IMR-90 (cell line): ENCODE measurements at regions not wholly inside any gene's neighbourhood (a gene's known extent, or its start where the extent isn't known, plus 50 kb on each side); places are given as distances from the start of the nearest gene placed in this dataset.
A peak's percentile ranks its signal among the peaks of the same experiment; 100 is the strongest.

Experiments used
- ATAC-seq: fragments of 200-7000 bp; cut with Tn5 transposase; 2 replicates; pipeline ENCODE4 v1.9.1; 2020; ENCODE audit warnings: low read depth, mild to moderate bottlenecking, moderate library complexity
- BruUV-seq: library from RNA; stranded (reverse); fragments of 400-500 nt; replicated peaks from 2 replicates; lab custom pipeline; 2021; lab: Mats Ljungman, UMichigan
- CTCF ChIA-PET: fragments of 300-600 bp; formaldehyde crosslinking; extraction: SDS; loops from one replicate; lab custom pipeline; 2021; ENCODE audit warnings: antibody characterized with exemption; lab: Yijun Ruan, JAX
- POLR2A ChIA-PET: fragments of 300-600 bp; sonication (Branson Sonifier 250); formaldehyde crosslinking; loops from one replicate; lab custom pipeline; 2022; ENCODE audit warnings: antibody characterized with exemption; ENCODE audit not compliant: unreplicated experiment; lab: Charles Lee
- DNase-seq: peaks from one replicate; pipeline ENCODE4 v3.0.0; 2013
- H2AFZ ChIP-seq: replicated peaks from 2 replicates; pipeline ENCODE3; 2013; ENCODE audit warnings: low read length, mild to moderate bottlenecking; ENCODE audit not compliant: poor library complexity
- H2AK5ac ChIP-seq: 2 replicates; pipeline ENCODE4 v1.6.1; 2013; ENCODE audit warnings: low read depth, low read length, inconsistent platforms
- H2AK9ac ChIP-seq: replicated peaks from 2 replicates; pipeline ENCODE3; 2013; ENCODE audit warnings: mild to moderate bottlenecking, low read depth, low read length, moderate library complexity; ENCODE audit not compliant: poor library complexity
- H2BK120ac ChIP-seq: 2 replicates; pipeline ENCODE4 v1.6.1; 2013; ENCODE audit warnings: low read depth, low read length, inconsistent platforms
- H2BK15ac ChIP-seq: 3 replicates; pipeline ENCODE4 v1.6.1; 2013; ENCODE audit warnings: low read depth, low read length, inconsistent platforms
- H2BK20ac ChIP-seq: 2 replicates; pipeline ENCODE4 v1.6.1; 2013; ENCODE audit warnings: low read depth, mild to moderate bottlenecking, inconsistent platforms, low read length, moderate library complexity
- H2BK5ac ChIP-seq: 2 replicates; pipeline ENCODE4 v1.6.1; 2013; ENCODE audit warnings: mild to moderate bottlenecking, low read depth, low read length, inconsistent platforms; ENCODE audit not compliant: poor library complexity, severe bottlenecking
- H3K14ac ChIP-seq: replicated peaks from 2 replicates; pipeline ENCODE4 v1.6.1; 2013; ENCODE audit warnings: low read depth, low read length, inconsistent platforms
- H3K18ac ChIP-seq: 2 replicates; pipeline ENCODE4 v1.6.1; 2013; ENCODE audit warnings: low read depth, low read length, control low read depth
- H3K23ac ChIP-seq: 2 replicates; pipeline ENCODE4 v1.6.1; 2013; ENCODE audit warnings: low read depth, low read length, inconsistent platforms
- H3K27ac ChIP-seq: 2 replicates; pipeline ENCODE4 v1.5.1; 2013; ENCODE audit warnings: mild to moderate bottlenecking, control low read depth, low read length; ENCODE audit not compliant: insufficient read depth
- H3K27me3 ChIP-seq: 2 replicates; pipeline ENCODE4 v1.6.1; 2013; ENCODE audit warnings: low read length; ENCODE audit not compliant: control insufficient read depth, insufficient read depth
- H3K36me3 ChIP-seq: 2 replicates; pipeline ENCODE4 v1.6.1; 2013; ENCODE audit warnings: low read length, mixed read lengths; ENCODE audit not compliant: control insufficient read depth, insufficient read depth
- H3K4ac ChIP-seq: 2 replicates; pipeline ENCODE4 v1.6.1; 2013; ENCODE audit warnings: low read depth, low read length, inconsistent platforms
- H3K4me1 ChIP-seq: 2 replicates; pipeline ENCODE4 v1.6.1; 2013; ENCODE audit warnings: low read length, mixed read lengths; ENCODE audit not compliant: control insufficient read depth, insufficient read depth
- H3K4me2 ChIP-seq: 2 replicates; pipeline ENCODE4 v1.6.1; 2013; ENCODE audit warnings: low read depth, mild to moderate bottlenecking, control low read depth, low read length, moderate library complexity
- H3K4me3 ChIP-seq: 2 replicates; pipeline ENCODE4 v1.5.1; 2013; ENCODE audit warnings: low read depth, mild to moderate bottlenecking, control low read depth, low read length, moderate library complexity; ENCODE audit not compliant: insufficient read depth
- H3K56ac ChIP-seq: 2 replicates; pipeline ENCODE4 v1.6.1; 2013; ENCODE audit warnings: low read length, inconsistent platforms; ENCODE audit not compliant: insufficient read depth; ENCODE audit errors: extremely low read depth
- H3K79me1 ChIP-seq, 2 experiments: 2 replicates each; pipeline ENCODE4 v1.6.1; 2013; ENCODE audit warnings: low read length in 2 of 2, inconsistent platforms in 1 of 2, low read depth in 1 of 2
- H3K9ac ChIP-seq: 2 replicates; pipeline ENCODE4 v1.6.1; 2013; ENCODE audit warnings: low read depth, low read length, control low read depth
- H3K9me1 ChIP-seq: 2 replicates; pipeline ENCODE4 v1.6.1; 2013; ENCODE audit warnings: low read length, inconsistent platforms; ENCODE audit not compliant: insufficient read depth
- H3K9me3 ChIP-seq: 2 replicates; pipeline ENCODE4 v1.6.1; 2013; ENCODE audit warnings: low read length; ENCODE audit not compliant: control insufficient read depth, insufficient read depth
- H4K20me1 ChIP-seq: 2 replicates; pipeline ENCODE4 v1.6.1; 2013; ENCODE audit warnings: low read length, inconsistent platforms; ENCODE audit not compliant: insufficient read depth
- H4K5ac ChIP-seq: 2 replicates; pipeline ENCODE4 v1.6.1; 2013; ENCODE audit warnings: mild to moderate bottlenecking, low read depth, low read length, control low read depth
- H4K8ac ChIP-seq, 2 experiments: 2 replicates each; pipeline ENCODE4 v1.6.1; 2013; ENCODE audit warnings: low read depth in 2 of 2, low read length in 2 of 2, control low read depth in 1 of 2, inconsistent platforms in 1 of 2
- H4K91ac ChIP-seq: 2 replicates; pipeline ENCODE4 v1.6.1; 2013; ENCODE audit warnings: low read depth, low read length, inconsistent platforms; ENCODE audit not compliant: insufficient read depth
- BHLHE40 ChIP-seq: fragments of 150-350 bp; IDR thresholded peaks from 2 replicates; pipeline ENCODE4 v1.6.1; 2016; ENCODE audit warnings: mild to moderate bottlenecking, low read depth, low read length
- CEBPB ChIP-seq: IDR thresholded peaks from 2 replicates; pipeline ENCODE4 v1.6.1; 2012; ENCODE audit warnings: low read depth, low read length, improper control_type of control experiment
- CHD1 ChIP-seq: IDR thresholded peaks from 2 replicates; pipeline ENCODE4 v1.6.1; 2012; ENCODE audit warnings: low read depth, low read length, improper control_type of control experiment
- FOS ChIP-seq: fragments of 150-350 bp; IDR thresholded peaks from 2 replicates; pipeline ENCODE4 v1.6.1; 2016; ENCODE audit warnings: low read depth, low read length
- MAZ ChIP-seq: IDR thresholded peaks from 2 replicates; pipeline ENCODE4 v1.6.1; 2012; ENCODE audit warnings: low read depth, mild to moderate bottlenecking, low read length, improper control_type of control experiment, moderate library complexity, borderline replicate concordance
- MXI1 ChIP-seq: IDR thresholded peaks from 2 replicates; pipeline ENCODE4 v1.6.1; 2012; ENCODE audit warnings: low read depth, mild to moderate bottlenecking, low read length, moderate library complexity, borderline replicate concordance
- POLR2A ChIP-seq: IDR thresholded peaks from 2 replicates; pipeline ENCODE4 v1.6.1; 2012; ENCODE audit warnings: mild to moderate bottlenecking, low read depth, low read length
- RAD21 ChIP-seq: IDR thresholded peaks from 2 replicates; pipeline ENCODE4 v1.6.1; 2012; ENCODE audit warnings: low read length, improper control_type of control experiment
- RCOR1 ChIP-seq: IDR thresholded peaks from 2 replicates; pipeline ENCODE4 v1.6.1; 2012; ENCODE audit warnings: mild to moderate bottlenecking, low read length, improper control_type of control experiment; ENCODE audit not compliant: insufficient replicate concordance
- RFX5 ChIP-seq: IDR thresholded peaks from 2 replicates; pipeline ENCODE4 v1.8.0; 2012; ENCODE audit warnings: low read depth, mild to moderate bottlenecking, low read length, moderate library complexity
- SMC3 ChIP-seq: fragments of 150-350 bp; IDR thresholded peaks from 2 replicates; pipeline ENCODE4 v1.6.1; 2016; ENCODE audit warnings: low read depth, mild to moderate bottlenecking, antibody characterized with exemption, low read length, moderate library complexity
- WGBS, 2 experiments: methylation state at CpG; one replicate each; pipeline versions ENCODE4 v1.1.5 to v1.1.7; 2013; ENCODE audit warnings: missing lambda C conversion rate in 2 of 2; ENCODE audit not compliant: insufficient read length in 1 of 2; ENCODE audit errors: extremely low coverage in 2 of 2; 5-methylcytosine and 5-hydroxymethylcytosine counted together
- dilution Hi-C: fragments of 300-500 bp; cut with HindIII; formaldehyde crosslinking; loops from one replicate; pipeline ENCODE4 v1.14.3; 2018; ENCODE audit warnings: low sequenced_read_pairs; ENCODE audit not compliant: unreplicated experiment
- in situ Hi-C: fragments of 300-500 bp; cut with MboI; formaldehyde crosslinking; loops from 3 replicates; pipeline ENCODE4 v1.14.3; 2019; ENCODE audit warnings: low sequenced_read_pairs, inconsistent platforms, mixed read lengths
- intact Hi-C: fragments of 100-400 bp; cut with micrococcal nuclease; formaldehyde crosslinking; loops from 2 replicates; pipeline ENCODE4 v1.10.0; 2022
- TF ChIP-seq, protein P1 (sequence below): fragments of 150-350 bp; IDR thresholded peaks from 2 replicates; pipeline ENCODE4 v1.6.1; 2017; ENCODE audit warnings: mild to moderate bottlenecking, antibody characterized with exemption, low read length, low read depth
- TF ChIP-seq, protein P2 (sequence below): fragments of 150-350 bp; IDR thresholded peaks from 2 replicates; pipeline ENCODE4 v1.6.1; 2016; ENCODE audit warnings: low read depth, mild to moderate bottlenecking, low read length, moderate library complexity, borderline replicate concordance
- TF ChIP-seq, protein P3 (sequence below): conservative IDR thresholded peaks from 2 replicates; pipeline ENCODE4 v1.5.1; 2012; ENCODE audit warnings: mild to moderate bottlenecking, low read depth, low read length, improper control_type of control experiment

DNA sequence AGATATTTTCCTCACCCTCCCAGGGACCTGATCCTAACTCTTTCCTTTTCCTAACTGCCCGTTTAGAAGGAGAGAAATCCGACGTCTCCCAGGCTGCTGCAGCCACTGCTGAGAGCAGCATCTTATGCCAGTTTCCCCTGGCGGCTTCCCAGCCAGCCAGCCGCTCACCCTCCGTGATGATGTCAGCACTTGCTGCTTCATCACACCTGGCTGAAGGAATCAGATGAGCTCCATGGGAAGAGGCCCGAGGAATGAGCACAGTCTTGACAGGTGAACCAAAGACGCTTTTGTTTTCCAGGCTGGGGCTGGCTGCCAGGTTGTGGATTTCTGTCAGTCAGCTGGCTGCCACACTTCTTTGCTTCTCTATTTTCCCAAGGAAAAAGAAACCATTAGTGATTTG lies 445.1 kb upstream of the RBMS3 start:
- no peak overlapping the region for H4K8ac ChIP-seq
- H3K23ac ChIP-seq, result no peak overlapping the region
- H2AFZ ChIP-seq, result no peak overlapping the region
- no peak overlapping the region for H4K91ac ChIP-seq
- ATAC-seq, result no peak
- BruUV-seq, result no TSS peak
- dilution Hi-C loops (no loop called here), in situ Hi-C loops (no loop called here), intact Hi-C loops (no loop called here)
- H3K14ac ChIP-seq, result no peak overlapping the region
- no peaks in the 10 kb centered on the region for H3K9me1 ChIP-seq
- POLR2A ChIA-PET, result no interaction called here
- CTCF ChIA-PET, result no interaction called here
- no peak overlapping the region for H2BK120ac ChIP-seq
- peak; percentile 1 for DNase-seq
- H3K4ac ChIP-seq, result no peak overlapping the region
- H2BK15ac ChIP-seq, result no peak overlapping the region
- H3K4me1 ChIP-seq, result no peaks in the 10 kb centered on the region
- H3K18ac ChIP-seq, result no peak overlapping the region
- no peak overlapping the region for H3K56ac ChIP-seq
- no peak overlapping the region for H2AK9ac ChIP-seq
- H2AK5ac ChIP-seq, result no peak overlapping the region
- H3K4me3 ChIP-seq, result no peak overlapping the region
- no peak overlapping the region for H3K9ac ChIP-seq
- H2BK5ac ChIP-seq, result no peak overlapping the region
- no peaks in the 10 kb centered on the region for H3K79me1 ChIP-seq
- WGBS, 2 experiments, result 23% methylated on average over 3 of the region's 8 CpGs; no CpG with 5 or more reads in 1 of the 2 experiments
- TF ChIP-seq, protein P1, sequence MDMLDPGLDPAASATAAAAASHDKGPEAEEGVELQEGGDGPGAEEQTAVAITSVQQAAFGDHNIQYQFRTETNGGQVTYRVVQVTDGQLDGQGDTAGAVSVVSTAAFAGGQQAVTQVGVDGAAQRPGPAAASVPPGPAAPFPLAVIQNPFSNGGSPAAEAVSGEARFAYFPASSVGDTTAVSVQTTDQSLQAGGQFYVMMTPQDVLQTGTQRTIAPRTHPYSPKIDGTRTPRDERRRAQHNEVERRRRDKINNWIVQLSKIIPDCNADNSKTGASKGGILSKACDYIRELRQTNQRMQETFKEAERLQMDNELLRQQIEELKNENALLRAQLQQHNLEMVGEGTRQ, result no peak
- TF ChIP-seq CEBPB (no peak), MAZ (no peak), BHLHE40 (no peak), RCOR1 (no peak), FOS (no peak), RFX5 (no peak), SMC3 (no peak), MXI1 (no peak), POLR2A (no peak), CHD1 (no peak), RAD21 (no peak)
- TF ChIP-seq, protein P2, sequence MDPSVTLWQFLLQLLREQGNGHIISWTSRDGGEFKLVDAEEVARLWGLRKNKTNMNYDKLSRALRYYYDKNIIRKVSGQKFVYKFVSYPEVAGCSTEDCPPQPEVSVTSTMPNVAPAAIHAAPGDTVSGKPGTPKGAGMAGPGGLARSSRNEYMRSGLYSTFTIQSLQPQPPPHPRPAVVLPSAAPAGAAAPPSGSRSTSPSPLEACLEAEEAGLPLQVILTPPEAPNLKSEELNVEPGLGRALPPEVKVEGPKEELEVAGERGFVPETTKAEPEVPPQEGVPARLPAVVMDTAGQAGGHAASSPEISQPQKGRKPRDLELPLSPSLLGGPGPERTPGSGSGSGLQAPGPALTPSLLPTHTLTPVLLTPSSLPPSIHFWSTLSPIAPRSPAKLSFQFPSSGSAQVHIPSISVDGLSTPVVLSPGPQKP, result no peak
- TF ChIP-seq, protein P3, sequence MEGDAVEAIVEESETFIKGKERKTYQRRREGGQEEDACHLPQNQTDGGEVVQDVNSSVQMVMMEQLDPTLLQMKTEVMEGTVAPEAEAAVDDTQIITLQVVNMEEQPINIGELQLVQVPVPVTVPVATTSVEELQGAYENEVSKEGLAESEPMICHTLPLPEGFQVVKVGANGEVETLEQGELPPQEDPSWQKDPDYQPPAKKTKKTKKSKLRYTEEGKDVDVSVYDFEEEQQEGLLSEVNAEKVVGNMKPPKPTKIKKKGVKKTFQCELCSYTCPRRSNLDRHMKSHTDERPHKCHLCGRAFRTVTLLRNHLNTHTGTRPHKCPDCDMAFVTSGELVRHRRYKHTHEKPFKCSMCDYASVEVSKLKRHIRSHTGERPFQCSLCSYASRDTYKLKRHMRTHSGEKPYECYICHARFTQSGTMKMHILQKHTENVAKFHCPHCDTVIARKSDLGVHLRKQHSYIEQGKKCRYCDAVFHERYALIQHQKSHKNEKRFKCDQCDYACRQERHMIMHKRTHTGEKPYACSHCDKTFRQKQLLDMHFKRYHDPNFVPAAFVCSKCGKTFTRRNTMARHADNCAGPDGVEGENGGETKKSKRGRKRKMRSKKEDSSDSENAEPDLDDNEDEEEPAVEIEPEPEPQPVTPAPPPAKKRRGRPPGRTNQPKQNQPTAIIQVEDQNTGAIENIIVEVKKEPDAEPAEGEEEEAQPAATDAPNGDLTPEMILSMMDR, result no peak
- no peak overlapping the region for H3K4me2 ChIP-seq
- peaks cover 16% of the 10 kb centered on the region for H3K27me3 ChIP-seq
- no peak overlapping the region for H4K5ac ChIP-seq
- H3K27ac ChIP-seq, result no peak overlapping the region
- no peaks in the 10 kb centered on the region for H3K36me3 ChIP-seq
- H2BK20ac ChIP-seq, result no peak overlapping the region
- H3K9me3 ChIP-seq, result no peaks in the 10 kb centered on the region
- no peaks in the 10 kb centered on the region for H4K20me1 ChIP-seq
